GM12878 (cell line): ENCODE measurements at regions not wholly inside any gene's neighbourhood (a gene's known extent, or its start where the extent isn't known, plus 50 kb on each side); places are given as distances from the start of the nearest gene placed in this dataset.
"Not testable (repeated sequence)": the region's sequence is repeated elsewhere in the genome, so short reads cannot be mapped to it uniquely, and the experiment has no call there.

Source experiments
- ATAC-seq: fragments of 200-7000 bp; cut with Tn5 transposase; 3 replicates; pipeline ENCODE4 v1.9.1; 2020; ENCODE audit warnings: mild to moderate bottlenecking, moderate library complexity
- BruUV-seq: library from RNA; stranded (reverse); fragments of 400-500 nt; replicated peaks from 2 replicates; lab custom pipeline; 2021; lab: Mats Ljungman, UMichigan
- CTCF ChIA-PET: fragments of 300-600 bp; sonication (Branson Sonifier 250); formaldehyde crosslinking; extraction: SDS; loops from one replicate; lab custom pipeline; 2021; ENCODE audit warnings: inconsistent platforms; lab: Yijun Ruan, JAX
- POLR2A ChIA-PET: fragments of 350-600 bp; formaldehyde crosslinking; extraction: SDS; loops from one replicate; lab custom pipeline; 2021; ENCODE audit warnings: inconsistent platforms; lab: Charles Lee
- RAD21 ChIA-PET: fragments of 300-600 bp; sonication (Branson Sonifier 250); formaldehyde crosslinking; loops from one replicate; lab custom pipeline; 2023; ENCODE audit warnings: antibody characterized with exemption; ENCODE audit not compliant: unreplicated experiment; lab: Charles Lee
- SMC1A ChIA-PET: fragments of 300-600 bp; sonication (Branson Sonifier 250); formaldehyde crosslinking; loops from one replicate; lab custom pipeline; 2023; ENCODE audit not compliant: unreplicated experiment, uncharacterized antibody; lab: Charles Lee
- DNase-seq: peaks from one replicate; pipeline ENCODE4 v3.0.0-alpha.2; 2011; ENCODE audit warnings: low read depth, low spot score
- FAIRE-seq: peaks from 3 replicates; lab custom pipeline; 2011; peaks lifted over from hg19 to GRCh38; lab: Jason Lieb, UNC
- H2AFZ ChIP-seq: 2 replicates; pipeline ENCODE4 v1.6.0; 2011; ENCODE audit warnings: low read depth, low read length, control low read depth; ENCODE audit not compliant: control insufficient read depth
- H3K27ac ChIP-seq: 2 replicates; pipeline ENCODE4 v1.5.1; 2011; ENCODE audit warnings: control low read depth; ENCODE audit not compliant: control insufficient read depth, insufficient read depth
- H3K27me3 ChIP-seq, 2 experiments: replicated peaks in 1 of 2; 2 replicates each; pipeline versions ENCODE4 v1.6.0 to v1.6.1; 2011; ENCODE audit warnings: low read length in 1 of 2; ENCODE audit not compliant: control insufficient read depth in 2 of 2, insufficient read depth in 2 of 2
- H3K36me3 ChIP-seq, 2 experiments: 2 replicates each; pipeline ENCODE4 v1.5.1; 2011; ENCODE audit warnings: low read length in 1 of 2; ENCODE audit not compliant: control insufficient read depth in 2 of 2, insufficient read depth in 2 of 2
- H3K4me1 ChIP-seq: 2 replicates; pipeline ENCODE4 v1.6.1; 2011; ENCODE audit warnings: mild to moderate bottlenecking, low read length, moderate library complexity, mixed read lengths; ENCODE audit not compliant: control insufficient read depth, insufficient read depth
- H3K4me2 ChIP-seq: 2 replicates; pipeline ENCODE4 v1.6.0; 2011; ENCODE audit warnings: control low read depth; ENCODE audit not compliant: control insufficient read depth, insufficient read depth
- H3K4me3 ChIP-seq: fragments of 200-600 bp; sonication (generic); 2 replicates; pipeline ENCODE4 v1.5.1; 2016
- H3K79me2 ChIP-seq: 2 replicates; pipeline ENCODE4 v1.6.0; 2011; ENCODE audit warnings: low read length; ENCODE audit not compliant: control insufficient read depth, insufficient read depth
- H3K9ac ChIP-seq: 2 replicates; pipeline ENCODE4 v1.8.0; 2011; ENCODE audit warnings: low read length, control low read depth, mixed read lengths; ENCODE audit not compliant: control insufficient read depth, insufficient read depth
- H3K9me3 ChIP-seq: replicated peaks from 3 replicates; pipeline ENCODE4 v1.5.1; 2011; ENCODE audit warnings: mild to moderate bottlenecking, low read length; ENCODE audit not compliant: control insufficient read depth, insufficient read depth
- H4K20me1 ChIP-seq: 2 replicates; pipeline ENCODE4 v1.6.0; 2011; ENCODE audit not compliant: control insufficient read depth, insufficient read depth
- BRCA1 ChIP-seq: IDR thresholded peaks from 2 replicates; pipeline ENCODE4 v1.6.1; 2011; ENCODE audit warnings: low read depth, low read length, improper control_type of control experiment
- CHD1 ChIP-seq: IDR thresholded peaks from 2 replicates; pipeline ENCODE4 v1.6.1; 2012; ENCODE audit warnings: low read depth, low read length, improper control_type of control experiment
- CHD4 ChIP-seq: fragments of 200-600 bp; sonication (generic); IDR thresholded peaks from 2 replicates; pipeline ENCODE4 v1.6.1; 2016; ENCODE audit warnings: mild to moderate bottlenecking
- CREM ChIP-seq: IDR thresholded peaks from 2 replicates; pipeline ENCODE4 v1.6.1; 2014; ENCODE audit warnings: antibody characterized with exemption, low read depth
- E4F1 ChIP-seq: fragments of 450-650 bp; IDR thresholded peaks from 2 replicates; pipeline ENCODE4 v1.6.1; 2018; ENCODE audit warnings: borderline replicate concordance, mild to moderate bottlenecking; ENCODE audit not compliant: partially characterized antibody
- ELK1 ChIP-seq: IDR thresholded peaks from 2 replicates; pipeline ENCODE4 v1.6.1; 2012; ENCODE audit warnings: low read depth, low read length, improper control_type of control experiment
- IRF4 ChIP-seq: IDR thresholded peaks from 2 replicates; pipeline ENCODE4 v1.6.1; 2011; ENCODE audit warnings: low read depth, low read length
- KLF5 ChIP-seq: fragments of 450-650 bp; IDR thresholded peaks from 2 replicates; pipeline ENCODE4 v1.6.1; 2014; ENCODE audit warnings: mild to moderate bottlenecking; ENCODE audit not compliant: partially characterized antibody
- LARP7 ChIP-seq: fragments of 450-650 bp; IDR thresholded peaks from 2 replicates; pipeline ENCODE4 v1.6.1; 2017; ENCODE audit warnings: mild to moderate bottlenecking
- MXI1 ChIP-seq: fragments of 150-350 bp; IDR thresholded peaks from 2 replicates; pipeline ENCODE4 v1.6.1; 2011; ENCODE audit warnings: low read depth, mild to moderate bottlenecking, inconsistent platforms, low read length, improper control_type of control experiment
- RB1 ChIP-seq: fragments of 450-650 bp; formaldehyde crosslinking; IDR thresholded peaks from 2 replicates; pipeline ENCODE4 v1.6.1; 2017; ENCODE audit warnings: mild to moderate bottlenecking, borderline replicate concordance
- SMC3 ChIP-seq: IDR thresholded peaks from 2 replicates; pipeline ENCODE4 v1.6.1; 2011; ENCODE audit warnings: low read length, improper control_type of control experiment, borderline replicate concordance
- TCF12 ChIP-seq: IDR thresholded peaks from 2 replicates; pipeline ENCODE4 v1.6.1; 2011; ENCODE audit warnings: low read depth, mild to moderate bottlenecking, low read length
- WRNIP1 ChIP-seq: IDR thresholded peaks from 2 replicates; pipeline ENCODE4 v1.6.1; 2011; ENCODE audit warnings: low read depth, low read length, improper control_type of control experiment, borderline replicate concordance
- WGBS: methylation state at CpG from one replicate; pipeline ENCODE4 v1.1.6; 2016; ENCODE audit warnings: low lambda C conversion rate; ENCODE audit not compliant: insufficient replicate concordance, insufficient coverage; ENCODE audit errors: missing lambda C conversion rate; 5-methylcytosine and 5-hydroxymethylcytosine counted together
- in situ Hi-C: fragments of 300-500 bp; cut with MboI; formaldehyde crosslinking; loops from 9 replicates; pipeline ENCODE4 v1.14.3; 2018; ENCODE audit warnings: mixed read lengths
- intact Hi-C: fragments of 100-400 bp; cut with micrococcal nuclease; formaldehyde crosslinking; loops from one replicate; pipeline ENCODE4 v1.14.2; 2022; ENCODE audit not compliant: unreplicated experiment

GRCh38 chr13:50509771-50510441 is 333.6 kb downstream of the DLEU7 start:
- H3K4me1 ChIP-seq = peaks cover 22% of the 10 kb centered on the region
- no peak for FAIRE-seq
- no peaks in the 10 kb centered on the region; the same call in 1 of the 3 replicates for H3K9me3 ChIP-seq
- H2AFZ ChIP-seq = no peak overlapping the region
- no peak for DNase-seq
- H3K79me2 ChIP-seq = no peaks in the 10 kb centered on the region
- in situ Hi-C loops = no loop called here
- ChIA-PET POLR2A (no interaction called here), CTCF (interaction anchor here (0.9 to 1.2 kb wide), 2 partner anchors 19 to 33 kb away, joined by 3 read pairs; no protein-coding TSS in a partner anchor), RAD21 (no interaction called here), SMC1A (no interaction called here)
- WGBS = 30% methylated on average over 2 of the region's 2 CpGs
- H3K27me3 ChIP-seq = no peaks in the 10 kb centered on the region
- no peak overlapping the region for H3K9ac ChIP-seq
- TF ChIP-seq CREM = no peak
- TF ChIP-seq RB1 = no peak
- no peak for TF ChIP-seq CHD1
- no peak for TF ChIP-seq IRF4
- no peak for TF ChIP-seq CHD4
- TF ChIP-seq ELK1 = no peak
- no peak for TF ChIP-seq TCF12
- TF ChIP-seq LARP7 = no peak
- no peak for TF ChIP-seq E4F1
- TF ChIP-seq KLF5 = no peak
- no peak for TF ChIP-seq MXI1
- no peak for TF ChIP-seq WRNIP1
- TF ChIP-seq BRCA1 = no peak
- TF ChIP-seq SMC3 = no peak
- intact Hi-C loops = loop anchor here (10.0 kb wide), 1 partner anchor 555 kb away; no protein-coding TSS in a partner anchor
- no TSS peak for BruUV-seq
- H3K4me2 ChIP-seq = no peak overlapping the region
- no peaks in the 10 kb centered on the region for H4K20me1 ChIP-seq
- no peak overlapping the region for H3K27ac ChIP-seq
- no peak for ATAC-seq
- H3K36me3 ChIP-seq = no peaks in the 10 kb centered on the region
- H3K4me3 ChIP-seq = no peak overlapping the region

- BruUV-seq, H2AFZ ChIP-seq, H3K9ac ChIP-seq, H3K79me2 ChIP-seq, in situ Hi-C loops, DNase-seq, H3K9me3 ChIP-seq, FAIRE-seq, H3K4me2 ChIP-seq, ATAC-seq, SMC1A ChIA-PET, RAD21 ChIA-PET, H3K4me3 ChIP-seq, POLR2A ChIA-PET, H3K27ac ChIP-seq, H3K27me3 ChIP-seq, H3K36me3 ChIP-seq, H4K20me1 ChIP-seq, CTCF ChIA-PET: not testable (repeated sequence)
- intact Hi-C loops = loop anchor here (10.0 kb wide), 1 partner anchor 554 kb away; no protein-coding TSS in a partner anchor
- H3K4me1 ChIP-seq = peaks cover 22% of the 10 kb centered on the region
- WGBS = 50% methylated on average over 1 of the region's 1 CpG
These were observed 332.5 kb downstream of the DLEU7 start for GRCh38 chr13:50510885-50511545.
